ENCODE measurements at regions not wholly inside any gene's neighbourhood (a gene's known extent, or its start where the extent isn't known, plus 50 kb on each side); places are given as distances from the start of the nearest gene placed in this dataset.

DNA sequence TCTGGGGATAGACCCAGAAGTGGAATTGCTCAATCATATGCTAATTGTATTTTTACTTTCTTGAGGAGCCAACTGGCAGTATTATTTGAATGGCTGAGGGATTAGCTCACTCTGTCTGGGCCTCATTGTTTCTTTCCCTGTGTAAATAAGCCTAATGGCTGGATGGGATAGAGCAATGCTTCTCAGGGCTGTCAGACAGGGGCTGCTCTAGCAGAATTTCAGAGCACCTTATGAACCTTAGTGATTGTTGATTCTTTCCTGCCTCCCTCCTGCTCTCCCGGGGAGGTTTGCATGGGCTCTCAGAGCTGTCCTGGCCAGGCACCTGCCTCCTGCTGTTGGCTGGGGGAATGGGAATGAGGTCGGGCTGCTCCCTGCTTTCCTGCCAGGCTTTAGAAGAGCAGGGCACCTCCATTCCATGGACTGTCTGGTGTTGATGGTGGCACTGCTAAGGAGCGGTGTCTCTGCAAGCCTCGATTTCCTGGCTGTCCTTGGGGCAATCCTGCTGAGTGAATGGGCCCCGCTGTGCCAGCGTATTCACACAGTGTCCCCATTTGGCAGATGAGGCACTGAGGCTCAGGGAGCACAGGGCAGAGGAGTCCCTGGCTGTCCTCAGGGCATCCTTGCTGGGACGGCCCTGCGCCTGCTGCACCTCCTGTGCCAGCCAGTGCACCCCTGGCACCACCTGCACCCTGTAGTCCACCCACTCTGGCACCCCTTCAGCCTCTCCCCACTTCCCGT, 468.2 kb upstream of the HS6ST1 start:
- TF ChIP-seq, protein P1, sequence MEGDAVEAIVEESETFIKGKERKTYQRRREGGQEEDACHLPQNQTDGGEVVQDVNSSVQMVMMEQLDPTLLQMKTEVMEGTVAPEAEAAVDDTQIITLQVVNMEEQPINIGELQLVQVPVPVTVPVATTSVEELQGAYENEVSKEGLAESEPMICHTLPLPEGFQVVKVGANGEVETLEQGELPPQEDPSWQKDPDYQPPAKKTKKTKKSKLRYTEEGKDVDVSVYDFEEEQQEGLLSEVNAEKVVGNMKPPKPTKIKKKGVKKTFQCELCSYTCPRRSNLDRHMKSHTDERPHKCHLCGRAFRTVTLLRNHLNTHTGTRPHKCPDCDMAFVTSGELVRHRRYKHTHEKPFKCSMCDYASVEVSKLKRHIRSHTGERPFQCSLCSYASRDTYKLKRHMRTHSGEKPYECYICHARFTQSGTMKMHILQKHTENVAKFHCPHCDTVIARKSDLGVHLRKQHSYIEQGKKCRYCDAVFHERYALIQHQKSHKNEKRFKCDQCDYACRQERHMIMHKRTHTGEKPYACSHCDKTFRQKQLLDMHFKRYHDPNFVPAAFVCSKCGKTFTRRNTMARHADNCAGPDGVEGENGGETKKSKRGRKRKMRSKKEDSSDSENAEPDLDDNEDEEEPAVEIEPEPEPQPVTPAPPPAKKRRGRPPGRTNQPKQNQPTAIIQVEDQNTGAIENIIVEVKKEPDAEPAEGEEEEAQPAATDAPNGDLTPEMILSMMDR (optimal IDR thresholded peaks at IDR 0.05 in 1 of 3, IDR thresholded peaks at IDR 0.05 in 1 of 3, conservative IDR thresholded peaks at IDR 0.05 in 1 of 3; ENCODE audit: extremely low read depth in 1 of 3, insufficient read depth in 2 of 3, low read length in 3 of 3): no peak
- TF ChIP-seq EZH2 (IDR thresholded peaks at IDR 0.05; ENCODE audit: low read length): no peak
